Stimulated activated CD4-positive, alpha-beta T cell treated with anti-CD3 and anti-CD28 coated beads, Interleukin-15, amount 100 ng/mL, for 1 hour (primary cell): ENCODE measurements at regions not wholly inside any gene's neighbourhood (a gene's known extent, or its start where the extent isn't known, plus 50 kb on each side); places are given as distances from the start of the nearest gene placed in this dataset.

Source experiments
- DNase-seq, 2 donors: peaks; one replicate each; pipeline ENCODE4 v3.0.0-alpha.2; 2020; ENCODE audit warnings: low read depth in 1 of 2, low spot score in 1 of 2

GRCh38 chr15:38647683-38648082 is 83.1 kb upstream of the RASGRP1 start:
- DNase-seq, result no peak

- no peak for DNase-seq
Measured at GRCh38 chr15:38648121-38648843, 83.7 kb upstream of the RASGRP1 start.

- no peak for DNase-seq
Measured at GRCh38 chr15:38650384-38650783, 85.8 kb upstream of the RASGRP1 start.

- DNase-seq, result no peak
Measured at GRCh38 chr15:38650936-38651327, 86.3 kb upstream of the RASGRP1 start.

GRCh38 chr15:38651328-38652038 is 86.9 kb upstream of the RASGRP1 start:
- DNase-seq, result peak; percentile 20 to 26

- no peak for DNase-seq
Measured at GRCh38 chr15:38652183-38652794, 87.7 kb upstream of the RASGRP1 start.

- peak in 1 of 2 donors; percentile 58 for DNase-seq
Measured at GRCh38 chr15:38652998-38653397, 88.4 kb upstream of the RASGRP1 start.

- no peak for DNase-seq
Measured at GRCh38 chr15:38658431-38658830, 93.8 kb upstream of the RASGRP1 start.

GRCh38 chr15:38660738-38661137 is 96.1 kb upstream of the RASGRP1 start:
- no peak for DNase-seq

GRCh38 chr15:38662033-38662802 is 97.6 kb upstream of the RASGRP1 start:
- no peak for DNase-seq

- DNase-seq, result no peak
Measured at GRCh38 chr15:38662805-38663204, 98.2 kb upstream of the RASGRP1 start.

GRCh38 chr15:38665586-38666305 is 101.1 kb upstream of the RASGRP1 start:
- no peak for DNase-seq

- no peak for DNase-seq
Measured at GRCh38 chr15:38666865-38667510, 102.4 kb upstream of the RASGRP1 start.

GRCh38 chr15:38667890-38668850 is 103.6 kb upstream of the RASGRP1 start:
- no peak for DNase-seq

GRCh38 chr15:38668898-38669391 is 104.3 kb upstream of the RASGRP1 start:
- DNase-seq, result no peak

- peak in 1 of 2 donors; percentile 43 for DNase-seq
Measured at GRCh38 chr15:38670128-38671005, 105.8 kb upstream of the RASGRP1 start.

- no peak for DNase-seq
Measured at GRCh38 chr15:38671006-38671387, 106.4 kb upstream of the RASGRP1 start.

- DNase-seq, result peak in 1 of 2 donors; percentile 17
Measured at GRCh38 chr15:38671675-38672254, 107.2 kb upstream of the RASGRP1 start.
